BE2C (cell line): ENCODE measurements at regions not wholly inside any gene's neighbourhood (a gene's known extent, or its start where the extent isn't known, plus 50 kb on each side); places are given as distances from the start of the nearest gene placed in this dataset.

Experiments used
- DNase-seq: peaks from one replicate; pipeline ENCODE4 v3.0.0-alpha.2; 2020
- H3K27me3 ChIP-seq: fragments of 250-450 bp; sonication (Bioruptor Pico); 2 replicates; pipeline ENCODE4 v1.5.1; 2020; ENCODE audit warnings: mild to moderate bottlenecking
- H3K36me3 ChIP-seq: fragments of 250-450 bp; sonication (Bioruptor Pico); 2 replicates; pipeline ENCODE4 v1.5.1; 2020; ENCODE audit warnings: mild to moderate bottlenecking
- H3K4me1 ChIP-seq: fragments of 250-450 bp; sonication (Bioruptor Pico); 2 replicates; pipeline ENCODE4 v1.5.1; 2020
- H3K4me3 ChIP-seq: 2 replicates; pipeline ENCODE4 v1.5.1; 2011; ENCODE audit warnings: low read depth, low read length
- H3K9me3 ChIP-seq: fragments of 250-450 bp; sonication (Bioruptor Pico); 2 replicates; pipeline ENCODE4 v1.5.1; 2020
- TF ChIP-seq, protein P1 (sequence below): IDR thresholded peaks from 2 replicates; pipeline ENCODE4 v1.5.1; 2012; ENCODE audit warnings: mild to moderate bottlenecking, low read depth, low read length

DNA sequence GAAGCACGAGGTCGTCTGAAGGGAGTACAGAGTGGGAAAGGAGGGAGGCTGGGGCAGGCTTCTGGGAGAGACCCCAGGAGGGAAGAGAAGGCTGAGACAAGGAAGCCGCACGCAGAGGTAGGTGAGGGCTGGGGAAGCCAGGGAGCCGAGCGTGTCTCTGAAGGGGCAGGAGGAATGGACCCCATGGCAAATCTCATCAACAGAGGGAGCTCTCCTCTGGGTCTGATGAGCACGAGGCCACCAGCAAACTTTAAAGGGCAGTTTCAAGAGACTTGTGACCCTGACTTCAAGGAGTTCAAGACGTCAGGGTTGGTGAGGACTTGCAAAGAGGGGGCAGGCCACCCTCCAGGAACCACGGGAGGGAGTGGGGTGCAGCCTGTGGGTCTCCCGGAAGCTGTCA, 326.2 kb upstream of the IRX2 start:
- no peaks in the 10 kb centered on the region for H3K36me3 ChIP-seq
- H3K4me3 ChIP-seq = no peak overlapping the region
- TF ChIP-seq, protein P1, sequence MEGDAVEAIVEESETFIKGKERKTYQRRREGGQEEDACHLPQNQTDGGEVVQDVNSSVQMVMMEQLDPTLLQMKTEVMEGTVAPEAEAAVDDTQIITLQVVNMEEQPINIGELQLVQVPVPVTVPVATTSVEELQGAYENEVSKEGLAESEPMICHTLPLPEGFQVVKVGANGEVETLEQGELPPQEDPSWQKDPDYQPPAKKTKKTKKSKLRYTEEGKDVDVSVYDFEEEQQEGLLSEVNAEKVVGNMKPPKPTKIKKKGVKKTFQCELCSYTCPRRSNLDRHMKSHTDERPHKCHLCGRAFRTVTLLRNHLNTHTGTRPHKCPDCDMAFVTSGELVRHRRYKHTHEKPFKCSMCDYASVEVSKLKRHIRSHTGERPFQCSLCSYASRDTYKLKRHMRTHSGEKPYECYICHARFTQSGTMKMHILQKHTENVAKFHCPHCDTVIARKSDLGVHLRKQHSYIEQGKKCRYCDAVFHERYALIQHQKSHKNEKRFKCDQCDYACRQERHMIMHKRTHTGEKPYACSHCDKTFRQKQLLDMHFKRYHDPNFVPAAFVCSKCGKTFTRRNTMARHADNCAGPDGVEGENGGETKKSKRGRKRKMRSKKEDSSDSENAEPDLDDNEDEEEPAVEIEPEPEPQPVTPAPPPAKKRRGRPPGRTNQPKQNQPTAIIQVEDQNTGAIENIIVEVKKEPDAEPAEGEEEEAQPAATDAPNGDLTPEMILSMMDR = no peak
- no peak for DNase-seq
- H3K4me1 ChIP-seq = no peaks in the 10 kb centered on the region
- H3K9me3 ChIP-seq = peaks cover 2% of the 10 kb centered on the region; the same call in 1 of the 2 replicates
- H3K27me3 ChIP-seq = no peaks in the 10 kb centered on the region

DNA sequence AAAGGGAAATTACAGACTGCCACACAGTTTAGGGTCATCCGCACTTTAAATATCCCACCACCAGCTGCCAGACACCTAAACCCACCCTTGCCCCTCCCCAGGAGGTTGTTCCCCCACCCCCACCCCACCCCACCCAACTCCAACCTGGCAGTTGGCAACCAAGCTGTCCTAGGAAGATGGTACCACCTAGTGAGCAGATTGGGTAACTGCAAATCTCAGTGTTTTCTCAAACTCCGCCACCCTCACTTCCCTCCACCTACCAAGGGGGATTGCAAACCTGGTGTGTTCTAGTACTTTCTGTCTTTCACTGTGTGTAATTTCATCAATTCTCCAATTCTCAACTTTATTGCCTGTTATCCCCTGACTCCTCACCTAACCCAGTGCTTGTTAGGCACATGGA, 323.8 kb upstream of the IRX2 start:
- TF ChIP-seq, protein P1 = no peak
- H3K27me3 ChIP-seq = no peaks in the 10 kb centered on the region
- no peaks in the 10 kb centered on the region for H3K36me3 ChIP-seq
- DNase-seq = no peak
- no peak overlapping the region for H3K4me3 ChIP-seq
- H3K4me1 ChIP-seq = no peaks in the 10 kb centered on the region
- peaks cover 9% of the 10 kb centered on the region for H3K9me3 ChIP-seq

DNA sequence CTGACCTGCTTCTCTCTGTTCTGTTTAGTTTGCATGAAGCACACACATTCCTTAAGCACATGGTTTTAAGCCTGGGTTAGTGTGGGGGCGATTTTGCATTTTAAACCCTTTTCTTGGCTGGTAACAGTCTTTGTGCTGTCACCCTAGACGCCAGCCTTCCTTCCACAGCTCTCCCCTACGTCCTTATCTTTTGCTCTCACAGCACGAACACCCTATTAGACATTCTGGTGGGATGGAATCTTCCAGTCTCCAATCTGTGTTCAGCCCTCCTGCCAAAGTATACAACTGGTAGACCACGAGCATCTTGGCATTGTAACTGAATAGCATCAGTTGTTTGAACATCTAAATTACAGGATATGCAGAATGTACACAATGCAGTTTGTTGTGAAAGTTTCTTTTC, 316.9 kb upstream of the IRX2 start:
- no peak for DNase-seq
- TF ChIP-seq, protein P1 = no peak
- Histone ChIP-seq H3K36me3 (no peaks in the 10 kb centered on the region), H3K9me3 (peaks cover 6% of the 10 kb centered on the region), H3K4me3 (no peak overlapping the region), H3K4me1 (no peaks in the 10 kb centered on the region), H3K27me3 (no peaks in the 10 kb centered on the region)

DNA sequence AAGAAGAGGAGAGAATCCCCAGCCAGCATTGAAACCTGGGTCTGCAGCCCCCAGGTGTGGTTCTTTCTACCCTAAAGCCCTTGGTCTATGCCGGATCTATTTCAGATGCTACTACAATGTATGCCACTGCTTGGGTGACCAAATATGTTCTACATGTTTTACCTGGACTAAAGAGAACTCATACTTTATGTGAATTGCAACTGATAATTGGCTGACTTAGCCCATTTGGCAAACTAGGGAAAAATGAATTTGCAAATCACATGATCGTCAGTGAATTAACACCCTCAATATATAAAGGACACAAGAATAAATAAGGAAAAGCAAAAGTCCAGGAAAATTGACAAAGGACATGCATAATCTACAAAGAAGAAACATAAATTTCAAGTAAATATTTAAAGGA, 308.8 kb upstream of the IRX2 start:
- Histone ChIP-seq H3K36me3 (no peaks in the 10 kb centered on the region), H3K27me3 (no peaks in the 10 kb centered on the region), H3K9me3 (peaks cover 3% of the 10 kb centered on the region; the same call in 1 of the 2 replicates), H3K4me3 (no peak overlapping the region), H3K4me1 (no peaks in the 10 kb centered on the region)
- DNase-seq = no peak
- TF ChIP-seq, protein P1 = no peak

DNA sequence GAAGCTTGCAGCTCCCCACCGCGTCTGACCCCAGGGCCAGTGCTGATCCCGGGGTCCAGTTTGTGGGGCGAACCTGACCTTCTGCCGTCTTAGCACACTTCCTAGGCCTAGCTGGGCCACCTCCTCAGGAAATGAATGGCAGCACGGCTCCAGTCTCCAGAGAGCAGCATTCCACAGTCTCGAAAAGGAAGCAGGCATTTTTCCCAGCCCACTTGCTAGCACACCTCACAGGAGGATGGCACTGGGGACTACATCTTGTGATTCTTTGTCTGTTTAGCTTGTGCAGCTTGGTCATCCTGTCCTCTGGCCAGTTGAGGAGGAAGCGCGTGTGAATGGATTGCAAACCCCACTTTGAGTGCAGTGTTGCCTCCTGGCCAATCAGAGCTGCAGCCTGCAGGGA, 308.0 kb upstream of the IRX2 start:
- Histone ChIP-seq H3K36me3 (no peaks in the 10 kb centered on the region), H3K9me3 (peaks cover 3% of the 10 kb centered on the region; the same call in 1 of the 2 replicates), H3K27me3 (no peaks in the 10 kb centered on the region), H3K4me1 (no peaks in the 10 kb centered on the region), H3K4me3 (no peak overlapping the region)
- no peak for DNase-seq
- TF ChIP-seq, protein P1 = no peak

DNA sequence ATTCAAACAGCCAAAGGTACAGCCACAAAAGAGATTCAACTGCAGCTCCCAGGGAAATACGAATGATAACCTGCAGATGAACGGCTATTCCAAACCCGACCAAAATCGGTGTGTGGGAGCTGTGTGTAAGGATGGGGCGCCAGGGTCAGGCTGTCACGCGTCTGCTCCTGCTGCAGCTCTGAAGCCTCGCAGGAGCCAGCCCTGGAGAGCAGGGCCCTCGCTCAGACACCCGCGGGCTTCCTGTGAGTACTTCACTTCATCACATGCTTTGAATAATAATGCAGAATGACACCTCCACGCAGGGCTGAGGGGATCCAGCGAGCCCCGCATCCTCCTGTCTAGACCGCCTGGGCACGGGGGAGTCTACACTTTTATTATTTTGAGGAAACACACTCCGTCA, 307.5 kb upstream of the IRX2 start:
- H3K9me3 ChIP-seq = peaks cover 3% of the 10 kb centered on the region
- H3K36me3 ChIP-seq = no peaks in the 10 kb centered on the region
- no peak for DNase-seq

More for the DNA sequence above, 307.5 kb upstream of the IRX2 start:
- no peaks in the 10 kb centered on the region for H3K27me3 ChIP-seq
- TF ChIP-seq, protein P1 = no peak
- no peaks in the 10 kb centered on the region for H3K4me1 ChIP-seq
- no peak overlapping the region for H3K4me3 ChIP-seq
